ENCODE measurements at regions not wholly inside any gene's neighbourhood (a gene's known extent, or its start where the extent isn't known, plus 50 kb on each side); places are given as distances from the start of the nearest gene placed in this dataset.

DNA sequence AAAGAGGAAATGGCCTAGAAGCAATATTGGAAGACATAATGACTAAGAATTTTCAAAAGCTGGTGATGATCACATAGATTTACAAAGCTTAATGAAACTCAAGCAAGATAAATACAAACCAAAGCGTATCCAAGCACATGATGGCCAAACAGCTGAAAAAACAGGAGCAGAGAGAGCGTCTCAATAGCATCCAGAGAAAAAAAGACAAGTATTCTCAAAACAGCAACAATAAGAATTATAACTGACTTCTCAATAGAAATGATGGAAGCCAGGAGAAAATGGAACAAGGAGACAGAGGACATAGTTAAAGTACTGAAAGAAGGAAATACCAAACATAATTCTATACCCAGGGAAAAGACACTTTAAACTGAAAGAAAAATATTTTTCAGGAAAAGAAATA is 437.2 kb upstream of the TNP1 start:
- TF ChIP-seq CTCF (IDR thresholded peaks at IDR 0.05) (no peak), ZFX (IDR thresholded peaks at IDR 0.05; ENCODE audit: borderline replicate concordance) (no peak)
